Stomach (tissue), 4 donors: ENCODE measurements at regions not wholly inside any gene's neighbourhood (a gene's known extent, or its start where the extent isn't known, plus 50 kb on each side); places are given as distances from the start of the nearest gene placed in this dataset.

ENCODE experiments used
- POLR2A ChIP-seq, 4 donors: fragments of 450-650 bp; IDR thresholded peaks; one replicate each; pipeline ENCODE4 v1.6.1; 2016; ENCODE audit warnings: antibody characterized with exemption in 4 of 4, control low read depth in 2 of 4, mild to moderate bottlenecking in 1 of 4, moderate library complexity in 1 of 4
- POLR2AphosphoS5 ChIP-seq, 3 donors: sonication (generic); formaldehyde crosslinking; IDR thresholded peaks; one replicate each; pipeline ENCODE4 v1.6.1; 2016; ENCODE audit warnings: antibody characterized with exemption in 3 of 3
- TF ChIP-seq, protein P1 (sequence below), 7 experiments: fragments of 450-650 bp in 4 of 7; fragments of 200-600 bp in 3 of 7; sonication (generic) in 3 of 7; IDR thresholded peaks; one replicate each; pipeline ENCODE4 v1.5.1; 2016 to 2019; ENCODE audit warnings: antibody characterized with exemption in 7 of 7, control low read depth in 2 of 7, mild to moderate bottlenecking in 1 of 7

DNA sequence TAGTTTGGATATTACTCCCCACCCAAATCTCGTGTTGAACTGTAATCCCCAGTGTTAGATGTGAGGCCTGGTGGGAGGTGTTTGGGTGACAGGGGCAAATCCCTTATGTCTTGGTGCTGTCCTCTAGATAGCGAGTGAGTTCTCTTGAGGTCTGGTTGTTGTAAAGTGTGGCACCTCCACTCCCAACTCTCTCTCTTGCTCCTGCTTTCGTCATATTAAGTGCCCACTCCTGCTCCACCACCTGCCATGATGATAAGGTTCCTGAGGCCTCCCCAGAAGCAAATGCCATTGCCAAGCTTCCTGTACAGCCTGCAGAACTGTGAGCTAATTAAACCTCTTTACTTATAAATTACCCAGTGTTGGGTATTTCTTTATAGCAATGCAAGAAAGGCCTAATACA lies 944.3 kb downstream of the ADGRL3 start:
- TF ChIP-seq, protein P1, sequence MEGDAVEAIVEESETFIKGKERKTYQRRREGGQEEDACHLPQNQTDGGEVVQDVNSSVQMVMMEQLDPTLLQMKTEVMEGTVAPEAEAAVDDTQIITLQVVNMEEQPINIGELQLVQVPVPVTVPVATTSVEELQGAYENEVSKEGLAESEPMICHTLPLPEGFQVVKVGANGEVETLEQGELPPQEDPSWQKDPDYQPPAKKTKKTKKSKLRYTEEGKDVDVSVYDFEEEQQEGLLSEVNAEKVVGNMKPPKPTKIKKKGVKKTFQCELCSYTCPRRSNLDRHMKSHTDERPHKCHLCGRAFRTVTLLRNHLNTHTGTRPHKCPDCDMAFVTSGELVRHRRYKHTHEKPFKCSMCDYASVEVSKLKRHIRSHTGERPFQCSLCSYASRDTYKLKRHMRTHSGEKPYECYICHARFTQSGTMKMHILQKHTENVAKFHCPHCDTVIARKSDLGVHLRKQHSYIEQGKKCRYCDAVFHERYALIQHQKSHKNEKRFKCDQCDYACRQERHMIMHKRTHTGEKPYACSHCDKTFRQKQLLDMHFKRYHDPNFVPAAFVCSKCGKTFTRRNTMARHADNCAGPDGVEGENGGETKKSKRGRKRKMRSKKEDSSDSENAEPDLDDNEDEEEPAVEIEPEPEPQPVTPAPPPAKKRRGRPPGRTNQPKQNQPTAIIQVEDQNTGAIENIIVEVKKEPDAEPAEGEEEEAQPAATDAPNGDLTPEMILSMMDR (IDR thresholded peaks at IDR 0.05), result no peak
- TF ChIP-seq POLR2AphosphoS5 (IDR thresholded peaks at IDR 0.05), result no peak
- no peak for TF ChIP-seq POLR2A (IDR thresholded peaks at IDR 0.05)
